AG09319 (cell line): ENCODE measurements at regions not wholly inside any gene's neighbourhood (a gene's known extent, or its start where the extent isn't known, plus 50 kb on each side); places are given as distances from the start of the nearest gene placed in this dataset.

Experiments
- DNase-seq: peaks from one replicate; pipeline ENCODE4 v3.0.0-alpha.2; 2010; ENCODE audit warnings: low read depth; ENCODE audit errors: extremely low read depth
- CTCF ChIP-seq: IDR thresholded peaks from 2 replicates; pipeline ENCODE4 v1.5.1; 2011; ENCODE audit warnings: low read depth, mild to moderate bottlenecking, inconsistent platforms, low read length, moderate library complexity

- no peak for TF ChIP-seq CTCF
- DNase-seq = no peak
These were observed 287.2 kb downstream of the SATB1 start for GRCh38 chr3:18137958-18138357.

GRCh38 chr3:18135060-18135814 is 289.9 kb downstream of the SATB1 start:
- TF ChIP-seq CTCF = no peak
- no peak for DNase-seq

- DNase-seq = no peak
- TF ChIP-seq CTCF = no peak
These were observed 290.6 kb downstream of the SATB1 start for GRCh38 chr3:18134386-18135059.

- TF ChIP-seq CTCF = no peak
- DNase-seq = no peak
These were observed 292.1 kb downstream of the SATB1 start for GRCh38 chr3:18132991-18133390.

GRCh38 chr3:18127859-18128681 is 297.1 kb downstream of the SATB1 start:
- no peak for TF ChIP-seq CTCF
- DNase-seq = no peak

GRCh38 chr3:18127174-18127858 is 297.8 kb downstream of the SATB1 start:
- DNase-seq = no peak
- TF ChIP-seq CTCF = no peak
